ENCODE measurements at regions not wholly inside any gene's neighbourhood (a gene's known extent, or its start where the extent isn't known, plus 50 kb on each side); places are given as distances from the start of the nearest gene placed in this dataset.

GRCh38 chr1:193321242-193321840 lies 134.9 kb upstream of the B3GALT2 start:
- Mint-ChIP-seq H3K36me3 (no peaks in the 10 kb centered on the region), H3K9me3 (peaks cover 0 to 6% of the 10 kb centered on the region in 2 donors), H3K27ac (no peak overlapping the region), H3K4me3 (no peak overlapping the region), H3K27me3 (ENCODE audit: low read depth in 2 of 2) (no peaks in the 10 kb centered on the region), H3K4me1 (no peaks in the 10 kb centered on the region)
- TF ChIP-seq, protein P1, sequence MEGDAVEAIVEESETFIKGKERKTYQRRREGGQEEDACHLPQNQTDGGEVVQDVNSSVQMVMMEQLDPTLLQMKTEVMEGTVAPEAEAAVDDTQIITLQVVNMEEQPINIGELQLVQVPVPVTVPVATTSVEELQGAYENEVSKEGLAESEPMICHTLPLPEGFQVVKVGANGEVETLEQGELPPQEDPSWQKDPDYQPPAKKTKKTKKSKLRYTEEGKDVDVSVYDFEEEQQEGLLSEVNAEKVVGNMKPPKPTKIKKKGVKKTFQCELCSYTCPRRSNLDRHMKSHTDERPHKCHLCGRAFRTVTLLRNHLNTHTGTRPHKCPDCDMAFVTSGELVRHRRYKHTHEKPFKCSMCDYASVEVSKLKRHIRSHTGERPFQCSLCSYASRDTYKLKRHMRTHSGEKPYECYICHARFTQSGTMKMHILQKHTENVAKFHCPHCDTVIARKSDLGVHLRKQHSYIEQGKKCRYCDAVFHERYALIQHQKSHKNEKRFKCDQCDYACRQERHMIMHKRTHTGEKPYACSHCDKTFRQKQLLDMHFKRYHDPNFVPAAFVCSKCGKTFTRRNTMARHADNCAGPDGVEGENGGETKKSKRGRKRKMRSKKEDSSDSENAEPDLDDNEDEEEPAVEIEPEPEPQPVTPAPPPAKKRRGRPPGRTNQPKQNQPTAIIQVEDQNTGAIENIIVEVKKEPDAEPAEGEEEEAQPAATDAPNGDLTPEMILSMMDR (IDR thresholded peaks at IDR 0.05) = no peak
- Histone ChIP-seq H3K9me3 (ENCODE audit: control insufficient read depth, insufficient read depth, low read length) (no peaks in the 10 kb centered on the region), H3K4me3 (ENCODE audit: low read length) (no peak overlapping the region), H3K36me3 (ENCODE audit: control insufficient read depth, insufficient read depth, low read length) (no peaks in the 10 kb centered on the region), H3K27ac (ENCODE audit: low read length) (no peak overlapping the region), H3K27me3 (ENCODE audit: control insufficient read depth, insufficient read depth, low read length) (no peaks in the 10 kb centered on the region), H3K4me1 (ENCODE audit: control insufficient read depth, insufficient read depth, low read length) (no peaks in the 10 kb centered on the region)
- intact Hi-C loops (cut with micrococcal nuclease) = no loop called here
- 93% methylated on average over 2 of the region's 2 CpGs for WGBS (ENCODE audit: insufficient coverage)
- no peak for DNase-seq
- ATAC-seq = no peak

GRCh38 chr1:193320270-193320669 lies 133.9 kb upstream of the B3GALT2 start:
- Histone ChIP-seq H3K4me3 (ENCODE audit: low read length) (no peak overlapping the region), H3K36me3 (ENCODE audit: control insufficient read depth, insufficient read depth, low read length) (no peaks in the 10 kb centered on the region), H3K27me3 (ENCODE audit: control insufficient read depth, insufficient read depth, low read length) (no peaks in the 10 kb centered on the region), H3K4me1 (ENCODE audit: control insufficient read depth, insufficient read depth, low read length) (no peaks in the 10 kb centered on the region), H3K9me3 (ENCODE audit: control insufficient read depth, insufficient read depth, low read length) (no peaks in the 10 kb centered on the region), H3K27ac (ENCODE audit: low read length) (no peak overlapping the region)
- Mint-ChIP-seq H3K9me3 (peaks cover 0 to 6% of the 10 kb centered on the region in 2 donors), H3K4me3 (no peak overlapping the region), H3K27ac (no peak overlapping the region), H3K27me3 (ENCODE audit: low read depth in 2 of 2) (no peaks in the 10 kb centered on the region), H3K36me3 (no peaks in the 10 kb centered on the region), H3K4me1 (no peaks in the 10 kb centered on the region)
- DNase-seq (no peak), ATAC-seq (no peak)
- WGBS (ENCODE audit: insufficient coverage) = 92% methylated on average over 2 of the region's 2 CpGs
- intact Hi-C loops (cut with micrococcal nuclease) = no loop called here
- TF ChIP-seq, protein P1 (IDR thresholded peaks at IDR 0.05) = no peak

- Mint-ChIP-seq H3K27me3 (ENCODE audit: low read depth in 2 of 2) (no peaks in the 10 kb centered on the region), H3K36me3 (no peaks in the 10 kb centered on the region), H3K4me3 (no peak overlapping the region), H3K9me3 (peaks cover 0 to 6% of the 10 kb centered on the region in 2 donors), H3K4me1 (no peaks in the 10 kb centered on the region), H3K27ac (no peak overlapping the region)
- no peak for DNase-seq
- ATAC-seq = no peak
- Histone ChIP-seq H3K36me3 (ENCODE audit: control insufficient read depth, insufficient read depth, low read length) (no peaks in the 10 kb centered on the region), H3K4me1 (ENCODE audit: control insufficient read depth, insufficient read depth, low read length) (no peaks in the 10 kb centered on the region), H3K4me3 (ENCODE audit: low read length) (no peak overlapping the region), H3K27ac (ENCODE audit: low read length) (no peak overlapping the region), H3K9me3 (ENCODE audit: control insufficient read depth, insufficient read depth, low read length) (no peaks in the 10 kb centered on the region), H3K27me3 (ENCODE audit: control insufficient read depth, insufficient read depth, low read length) (no peaks in the 10 kb centered on the region)
- TF ChIP-seq, protein P1 (IDR thresholded peaks at IDR 0.05) = no peak
- intact Hi-C loops (cut with micrococcal nuclease) = no loop called here
Observed at GRCh38 chr1:193318347-193318746, 131.9 kb upstream of the B3GALT2 start.

Measured in natural killer cell (primary cell).